B cell (primary cell): ENCODE measurements at regions not wholly inside any gene's neighbourhood (a gene's known extent, or its start where the extent isn't known, plus 50 kb on each side); places are given as distances from the start of the nearest gene placed in this dataset.

Source experiments
- ATAC-seq: fragments of 200-7000 bp; cut with Tn5 transposase; one replicate; pipeline ENCODE4 v1.10.0; 2021; ENCODE audit warnings: low read depth, mild to moderate bottlenecking, moderate number of reproducible peaks, moderate library complexity
- CTCF ChIA-PET: fragments of 350-600 bp; sonication (Branson Sonifier 250); formaldehyde crosslinking; loops from one replicate; lab custom pipeline; 2021; ENCODE audit warnings: antibody characterized with exemption, inconsistent platforms; lab: Charles Lee
- POLR2A ChIA-PET: fragments of 350-600 bp; sonication (Branson Sonifier 250); formaldehyde crosslinking; loops from one replicate; lab custom pipeline; 2021; ENCODE audit warnings: antibody characterized with exemption; lab: Charles Lee
- DNase-seq: peaks from one replicate; pipeline ENCODE4 v3.0.0; 2013
- H2AFZ ChIP-seq: 2 replicates; pipeline ENCODE4 v1.6.1; 2012; ENCODE audit warnings: mild to moderate bottlenecking, low read depth, low read length; ENCODE audit not compliant: insufficient read depth, poor library complexity, severe bottlenecking
- H3K27ac ChIP-seq, 2 donors: 1 replicate in 1 of 2; 2 replicates in 1 of 2; pipeline ENCODE4 v1.5.1; 2012 to 2013; ENCODE audit warnings: low read length in 2 of 2, mild to moderate bottlenecking in 2 of 2, moderate library complexity in 1 of 2
- H3K27me3 ChIP-seq, 4 experiments: fragments of 200-600 bp in 1 of 4; sonication (generic) in 1 of 4; replicated peaks in 1 of 4; 1 replicate in 2 of 4; 2 replicates in 2 of 4; pipeline versions ENCODE4 v1.6.1 to v1.7.0; 2013 to 2016; ENCODE audit warnings: low read length in 3 of 4, mild to moderate bottlenecking in 2 of 4, mixed read lengths in 1 of 4, moderate library complexity in 1 of 4; ENCODE audit not compliant: insufficient read depth in 4 of 4, control insufficient read depth in 3 of 4; ENCODE audit errors: control extremely low read depth in 1 of 4
- H3K36me3 ChIP-seq, 2 experiments: replicated peaks in 1 of 2; 1 replicate in 1 of 2; 2 replicates in 1 of 2; pipeline versions ENCODE4 v1.6.1 to v1.7.1; 2013; ENCODE audit warnings: low read length in 1 of 2; ENCODE audit not compliant: insufficient read depth in 2 of 2, control insufficient read depth in 1 of 2; ENCODE audit errors: control extremely low read depth in 1 of 2, extremely low read depth in 1 of 2
- H3K4me1 ChIP-seq, 2 donors: fragments of 200-600 bp in 1 of 2; sonication (generic) in 1 of 2; 1 replicate in 1 of 2; 2 replicates in 1 of 2; pipeline versions ENCODE4 v1.5.1 to v1.6.1; 2013 to 2017; ENCODE audit warnings: low read length in 2 of 2; ENCODE audit not compliant: control insufficient read depth in 2 of 2, insufficient read depth in 2 of 2
- H3K4me2 ChIP-seq: replicated peaks from 2 replicates; pipeline ENCODE3; 2012; ENCODE audit warnings: mild to moderate bottlenecking, low read depth, low read length; ENCODE audit not compliant: poor library complexity, severe bottlenecking
- H3K4me3 ChIP-seq, 5 experiments: fragments of 200-600 bp in 1 of 5; sonication (generic) in 1 of 5; 1 replicate in 3 of 5; 2 replicates in 2 of 5; pipeline versions ENCODE4 v1.5.1 to v1.7.0; 2011 to 2016; ENCODE audit warnings: low read length in 4 of 5, mild to moderate bottlenecking in 4 of 5, low read depth in 2 of 5, control low read depth in 1 of 5, moderate library complexity in 1 of 5; ENCODE audit not compliant: insufficient read depth in 1 of 5; ENCODE audit errors: control extremely low read depth in 1 of 5, extremely low read depth in 1 of 5
- H3K79me2 ChIP-seq: fragments of 200-600 bp; sonication (generic); one replicate; pipeline ENCODE4 v1.6.0; 2016; ENCODE audit warnings: low read length; ENCODE audit not compliant: control insufficient read depth, insufficient read depth
- H3K9ac ChIP-seq: fragments of 200-600 bp; sonication (generic); 2 replicates; pipeline ENCODE4 v1.6.1; 2017; ENCODE audit warnings: mild to moderate bottlenecking, low read length, moderate library complexity
- H3K9me3 ChIP-seq, 3 donors: one replicate each; pipeline versions ENCODE4 v1.6.1 to v1.7.1; 2013; ENCODE audit warnings: low read length in 2 of 3; ENCODE audit not compliant: control insufficient read depth in 2 of 3, insufficient read depth in 1 of 3; ENCODE audit errors: control extremely low read depth in 1 of 3
- H4K20me1 ChIP-seq: 2 replicates; pipeline ENCODE4 v1.6.0; 2012; ENCODE audit warnings: mild to moderate bottlenecking, low read length; ENCODE audit not compliant: insufficient read depth, control insufficient read depth, poor library complexity, severe bottlenecking
- H3K27ac Mint-ChIP-seq: one replicate; pipeline ENCODE4 v1.8.0; 2021; ENCODE audit warnings: mixed read lengths
- H3K27me3 Mint-ChIP-seq: one replicate; pipeline ENCODE4 v1.8.0; 2021; ENCODE audit warnings: mixed read lengths
- H3K4me1 Mint-ChIP-seq: one replicate; pipeline ENCODE4 v1.8.0; 2021; ENCODE audit warnings: mixed read lengths
- H3K4me3 Mint-ChIP-seq: one replicate; pipeline ENCODE4 v1.8.0; 2021; ENCODE audit warnings: mixed read lengths
- H3K9me3 Mint-ChIP-seq: one replicate; pipeline ENCODE4 v1.8.0; 2022; ENCODE audit warnings: mixed read lengths; ENCODE audit not compliant: insufficient read depth
- CTCF ChIP-seq: fragments of 200-600 bp; IDR thresholded peaks from one replicate; pipeline ENCODE4 v1.8.0; 2022; ENCODE audit warnings: antibody characterized with exemption, mild to moderate bottlenecking
- EZH2 ChIP-seq: IDR thresholded peaks from 2 replicates; pipeline ENCODE4 v1.6.1; 2012; ENCODE audit warnings: borderline replicate concordance, low read depth, mild to moderate bottlenecking, moderate library complexity, low read length; ENCODE audit not compliant: insufficient read depth, poor library complexity, severe bottlenecking
- WGBS: methylation state at CpG from one replicate; pipeline ENCODE4 v1.1.5; 2013; ENCODE audit warnings: missing lambda C conversion rate; ENCODE audit not compliant: insufficient coverage; 5-methylcytosine and 5-hydroxymethylcytosine counted together
- intact Hi-C: fragments of 100-400 bp; cut with micrococcal nuclease; formaldehyde crosslinking; loops from one replicate; pipeline ENCODE4 v1.10.0; 2022

- H3K9me3 Mint-ChIP-seq: peaks cover 2% of the 10 kb centered on the region
- no peak overlapping the region for H3K4me3 ChIP-seq
- H2AFZ ChIP-seq: no peak overlapping the region
- no peaks in the 10 kb centered on the region for H3K79me2 ChIP-seq
- H3K4me1 Mint-ChIP-seq: no peaks in the 10 kb centered on the region
- WGBS: no CpG with 5 or more reads among the region's 2 CpGs
- no peak overlapping the region for H3K27ac Mint-ChIP-seq
- ChIA-PET CTCF (no interaction called here), POLR2A (no interaction called here)
- H3K9ac ChIP-seq: no peak overlapping the region
- H3K4me3 Mint-ChIP-seq: no peak overlapping the region
- no peaks in the 10 kb centered on the region for H3K36me3 ChIP-seq
- no peaks in the 10 kb centered on the region for H3K9me3 ChIP-seq
- ATAC-seq: no peak
- H4K20me1 ChIP-seq: no peaks in the 10 kb centered on the region
- H3K27me3 Mint-ChIP-seq: no peaks in the 10 kb centered on the region
- no peaks in the 10 kb centered on the region for H3K27me3 ChIP-seq
- H3K4me1 ChIP-seq: no peaks in the 10 kb centered on the region
- TF ChIP-seq EZH2 (no peak), CTCF (no peak)
- no peak for DNase-seq
- H3K4me2 ChIP-seq: no peak overlapping the region
- no peak overlapping the region for H3K27ac ChIP-seq
- intact Hi-C loops: no loop called here
These were observed 199.8 kb upstream of the LYZL1 start for GRCh38 chr10:29089091-29089490.

DNA sequence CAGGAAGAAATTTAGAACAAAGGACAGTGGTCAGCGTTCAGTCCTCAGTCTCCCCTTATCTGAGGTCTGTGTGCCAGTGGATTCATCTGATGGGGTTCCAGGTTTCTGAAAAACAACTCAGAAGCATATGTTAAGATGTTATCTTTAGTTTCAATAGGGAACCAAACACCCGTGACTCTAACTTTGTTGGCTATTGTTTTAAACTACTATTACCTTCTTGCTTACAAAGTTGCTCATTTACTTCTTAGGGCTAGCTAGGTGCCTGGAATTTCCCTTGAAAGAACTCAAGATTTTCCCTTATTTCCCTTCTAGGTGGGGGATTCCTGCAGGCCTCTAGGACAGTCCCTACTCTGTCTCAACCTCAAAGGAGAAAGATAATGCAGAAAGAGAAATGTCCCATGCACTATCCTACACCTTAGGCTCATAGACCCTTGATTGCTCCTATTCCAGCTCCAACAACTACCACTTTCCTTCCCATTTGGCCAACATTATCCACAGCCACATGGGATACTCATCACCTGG lies 192.5 kb upstream of the LYZL1 start:
- no peak overlapping the region for H3K27ac ChIP-seq
- TF ChIP-seq CTCF (no peak), EZH2 (no peak)
- H3K4me3 ChIP-seq: no peak overlapping the region
- H3K9ac ChIP-seq: no peak overlapping the region
- H3K27me3 Mint-ChIP-seq: peaks cover 4% of the 10 kb centered on the region
- no peak overlapping the region for H3K4me2 ChIP-seq
- H3K4me3 Mint-ChIP-seq: no peak overlapping the region
- ATAC-seq: no peak
- H3K27ac Mint-ChIP-seq: no peak overlapping the region
- H3K4me1 Mint-ChIP-seq: no peaks in the 10 kb centered on the region
- WGBS: 17% methylated on average over 1 of the region's 2 CpGs
- peaks cover 2 to 6% (median 3%) of the 10 kb centered on the region in 3 donors for H3K9me3 ChIP-seq
- H3K79me2 ChIP-seq: no peaks in the 10 kb centered on the region
- peaks cover 2% of the 10 kb centered on the region for H3K9me3 Mint-ChIP-seq
- H4K20me1 ChIP-seq: no peaks in the 10 kb centered on the region
- ChIA-PET POLR2A (no interaction called here), CTCF (no interaction called here)
- H3K27me3 ChIP-seq: peaks cover 0 to 3% (median 0%) of the 10 kb centered on the region in 4 experiments
- DNase-seq: no peak
- no peaks in the 10 kb centered on the region for H3K4me1 ChIP-seq
- no peak overlapping the region for H2AFZ ChIP-seq
- intact Hi-C loops: no loop called here
- no peaks in the 10 kb centered on the region for H3K36me3 ChIP-seq
